Neutrophil (primary cell): ENCODE measurements at regions not wholly inside any gene's neighbourhood (a gene's known extent, or its start where the extent isn't known, plus 50 kb on each side); places are given as distances from the start of the nearest gene placed in this dataset.

Source experiments
- H3K27ac ChIP-seq: fragments of 200-600 bp; sonication (generic); 2 replicates; pipeline ENCODE4 v1.5.1; 2016; ENCODE audit warnings: mild to moderate bottlenecking, moderate library complexity
- H3K27me3 ChIP-seq: fragments of 200-600 bp; sonication (generic); 2 replicates; pipeline ENCODE4 v1.6.0; 2016; ENCODE audit warnings: mild to moderate bottlenecking
- H3K36me3 ChIP-seq: fragments of 200-600 bp; sonication (generic); 2 replicates; pipeline ENCODE4 v1.5.1; 2017
- H3K4me1 ChIP-seq, 2 experiments: fragments of 200-600 bp in 1 of 2; sonication (generic) in 1 of 2; 1 replicate in 1 of 2; 2 replicates in 1 of 2; pipeline versions ENCODE4 v1.5.1 to v1.6.1; 2013 to 2016; ENCODE audit warnings: low read depth in 1 of 2, low read length in 1 of 2, mild to moderate bottlenecking in 1 of 2, moderate library complexity in 1 of 2; ENCODE audit not compliant: control insufficient read depth in 1 of 2, insufficient read depth in 1 of 2
- H3K4me3 ChIP-seq, 2 experiments: fragments of 200-600 bp in 1 of 2; sonication (generic) in 1 of 2; 1 replicate in 1 of 2; 2 replicates in 1 of 2; pipeline ENCODE4 v1.5.1; 2013 to 2016; ENCODE audit warnings: low read depth in 1 of 2, low read length in 1 of 2, mild to moderate bottlenecking in 1 of 2, moderate library complexity in 1 of 2
- H3K9me3 ChIP-seq: fragments of 200-600 bp; sonication (generic); 2 replicates; pipeline ENCODE4 v1.5.1; 2016
- CTCF ChIP-seq: fragments of 200-600 bp; sonication (generic); IDR thresholded peaks from 2 replicates; pipeline ENCODE4 v1.5.1; 2016; ENCODE audit warnings: antibody characterized with exemption

- Histone ChIP-seq H3K27ac (no peak overlapping the region), H3K4me3 (no peak overlapping the region), H3K27me3 (no peaks in the 10 kb centered on the region), H3K36me3 (no peaks in the 10 kb centered on the region), H3K9me3 (no peaks in the 10 kb centered on the region), H3K4me1 (peaks cover 0 to 3% of the 10 kb centered on the region in 2 experiments)
- TF ChIP-seq CTCF = no peak
Measured at GRCh38 chr14:22384167-22384549, 204.9 kb downstream of the DAD1 start.

GRCh38 chr14:22383515-22384166, 205.4 kb downstream of the DAD1 start:
- peaks cover 0 to 3% of the 10 kb centered on the region in 2 experiments for H3K4me1 ChIP-seq
- H3K36me3 ChIP-seq = no peaks in the 10 kb centered on the region
- H3K27me3 ChIP-seq = no peaks in the 10 kb centered on the region
- no peak overlapping the region for H3K4me3 ChIP-seq
- H3K27ac ChIP-seq = no peak overlapping the region
- no peak for TF ChIP-seq CTCF
- no peaks in the 10 kb centered on the region for H3K9me3 ChIP-seq

GRCh38 chr14:22382955-22383354, 206.1 kb downstream of the DAD1 start:
- Histone ChIP-seq H3K4me3 (no peak overlapping the region), H3K27me3 (no peaks in the 10 kb centered on the region), H3K27ac (no peak overlapping the region), H3K4me1 (peaks cover 0 to 3% of the 10 kb centered on the region in 2 experiments), H3K9me3 (no peaks in the 10 kb centered on the region), H3K36me3 (no peaks in the 10 kb centered on the region)
- TF ChIP-seq CTCF = no peak

GRCh38 chr14:22382395-22382794, 206.6 kb downstream of the DAD1 start:
- Histone ChIP-seq H3K27ac (no peak overlapping the region), H3K9me3 (no peaks in the 10 kb centered on the region), H3K4me3 (no peak overlapping the region), H3K36me3 (no peaks in the 10 kb centered on the region), H3K4me1 (no peaks in the 10 kb centered on the region), H3K27me3 (no peaks in the 10 kb centered on the region)
- TF ChIP-seq CTCF = no peak

GRCh38 chr14:22381766-22382165, 207.3 kb downstream of the DAD1 start:
- H3K9me3 ChIP-seq = no peaks in the 10 kb centered on the region
- TF ChIP-seq CTCF = no peak
- no peak overlapping the region for H3K4me3 ChIP-seq
- H3K27me3 ChIP-seq = no peaks in the 10 kb centered on the region
- H3K4me1 ChIP-seq = no peaks in the 10 kb centered on the region
- no peaks in the 10 kb centered on the region for H3K36me3 ChIP-seq
- no peak overlapping the region for H3K27ac ChIP-seq

GRCh38 chr14:22381408-22381760, 207.6 kb downstream of the DAD1 start:
- Histone ChIP-seq H3K27me3 (no peaks in the 10 kb centered on the region), H3K27ac (no peak overlapping the region), H3K9me3 (no peaks in the 10 kb centered on the region), H3K4me3 (no peak overlapping the region), H3K4me1 (no peaks in the 10 kb centered on the region), H3K36me3 (no peaks in the 10 kb centered on the region)
- TF ChIP-seq CTCF = no peak
